ENCODE measurements at regions not wholly inside any gene's neighbourhood (a gene's known extent, or its start where the extent isn't known, plus 50 kb on each side); places are given as distances from the start of the nearest gene placed in this dataset.
"Not testable (repeated sequence)": the region's sequence is repeated elsewhere in the genome, so short reads cannot be mapped to it uniquely, and the experiment has no call there.

GRCh38 chr14:80024417-80024816 is 186.9 kb downstream of the DIO2 start:
- H3K9me3 Mint-ChIP-seq: peaks cover 4 to 5% of the 10 kb centered on the region in 2 donors
- no peak for DNase-seq
- no peaks in the 10 kb centered on the region for H3K27me3 Mint-ChIP-seq
- H3K27ac Mint-ChIP-seq: no peak overlapping the region
- no peak overlapping the region for H3K4me3 Mint-ChIP-seq
- no peak for ATAC-seq (replicated peaks)
- no peaks in the 10 kb centered on the region for H3K36me3 Mint-ChIP-seq
- H3K4me1 Mint-ChIP-seq: no peaks in the 10 kb centered on the region

- not testable (repeated sequence) for H3K27ac Mint-ChIP-seq; H3K9me3 Mint-ChIP-seq; H3K4me1 Mint-ChIP-seq; ATAC-seq (replicated peaks); DNase-seq; H3K4me3 Mint-ChIP-seq; H3K36me3 Mint-ChIP-seq; H3K27me3 Mint-ChIP-seq
These were observed 192.8 kb downstream of the DIO2 start for GRCh38 chr14:80018476-80018875.

- DNase-seq (no peak), ATAC-seq (replicated peaks) (no peak)
- no peaks in the 10 kb centered on the region for H3K36me3 Mint-ChIP-seq
- H3K4me1 Mint-ChIP-seq: no peaks in the 10 kb centered on the region
- no peak overlapping the region for H3K27ac Mint-ChIP-seq
- no peaks in the 10 kb centered on the region for H3K27me3 Mint-ChIP-seq
- no peak overlapping the region for H3K4me3 Mint-ChIP-seq
- H3K9me3 Mint-ChIP-seq: peaks cover 3 to 7% of the 10 kb centered on the region in 2 donors
These were observed 193.5 kb downstream of the DIO2 start for GRCh38 chr14:80017795-80018194.

- H3K4me3 Mint-ChIP-seq; H3K9me3 Mint-ChIP-seq; DNase-seq; H3K4me1 Mint-ChIP-seq; H3K27ac Mint-ChIP-seq; H3K27me3 Mint-ChIP-seq; H3K36me3 Mint-ChIP-seq; ATAC-seq (replicated peaks): not testable (repeated sequence)
These were observed 201.1 kb downstream of the DIO2 start for GRCh38 chr14:80010245-80010644.

- Mint-ChIP-seq H3K27me3 (no peaks in the 10 kb centered on the region), H3K4me1 (no peaks in the 10 kb centered on the region), H3K36me3 (no peaks in the 10 kb centered on the region), H3K9me3 (peaks cover 0 to 3% of the 10 kb centered on the region in 2 donors), H3K4me3 (no peak overlapping the region), H3K27ac (no peak overlapping the region)
- DNase-seq (no peak), ATAC-seq (replicated peaks) (no peak)
These were observed 205.7 kb downstream of the DIO2 start for GRCh38 chr14:80005561-80005960.

GRCh38 chr14:80004871-80005270 is 206.4 kb downstream of the DIO2 start:
- peaks cover 0 to 4% of the 10 kb centered on the region in 2 donors for H3K9me3 Mint-ChIP-seq
- H3K36me3 Mint-ChIP-seq: no peaks in the 10 kb centered on the region
- H3K27ac Mint-ChIP-seq: no peak overlapping the region
- no peaks in the 10 kb centered on the region for H3K4me1 Mint-ChIP-seq
- H3K4me3 Mint-ChIP-seq: no peak overlapping the region
- DNase-seq: no peak
- H3K27me3 Mint-ChIP-seq: no peaks in the 10 kb centered on the region
- no peak for ATAC-seq (replicated peaks)

- Mint-ChIP-seq H3K27me3 (no peaks in the 10 kb centered on the region), H3K36me3 (no peaks in the 10 kb centered on the region), H3K4me3 (no peak overlapping the region), H3K9me3 (peaks cover 0 to 5% of the 10 kb centered on the region in 2 donors), H3K4me1 (no peaks in the 10 kb centered on the region), H3K27ac (no peak overlapping the region)
- no peak for DNase-seq
- no peak for ATAC-seq (replicated peaks)
These were observed 208.2 kb downstream of the DIO2 start for GRCh38 chr14:80003138-80003537.

- no peak overlapping the region for H3K4me3 Mint-ChIP-seq
- ATAC-seq (replicated peaks): no peak
- no peaks in the 10 kb centered on the region for H3K36me3 Mint-ChIP-seq
- DNase-seq: no peak
- peaks cover 0 to 3% of the 10 kb centered on the region in 2 donors for H3K9me3 Mint-ChIP-seq
- no peaks in the 10 kb centered on the region for H3K4me1 Mint-ChIP-seq
- H3K27me3 Mint-ChIP-seq: no peaks in the 10 kb centered on the region
- H3K27ac Mint-ChIP-seq: no peak overlapping the region
These were observed 213.6 kb downstream of the DIO2 start for GRCh38 chr14:79997509-79998208.

GRCh38 chr14:79992407-79993198 is 218.7 kb downstream of the DIO2 start:
- Mint-ChIP-seq H3K27me3 (no peaks in the 10 kb centered on the region), H3K36me3 (no peaks in the 10 kb centered on the region), H3K4me1 (no peaks in the 10 kb centered on the region), H3K9me3 (peaks cover 0 to 1% of the 10 kb centered on the region in 2 donors), H3K27ac (no peak overlapping the region), H3K4me3 (no peak overlapping the region)
- no peak for ATAC-seq (replicated peaks)
- DNase-seq: no peak

- Mint-ChIP-seq H3K9me3 (peaks cover 0 to 1% of the 10 kb centered on the region in 2 donors), H3K4me1 (no peaks in the 10 kb centered on the region), H3K27ac (no peak overlapping the region), H3K4me3 (no peak overlapping the region), H3K27me3 (no peaks in the 10 kb centered on the region), H3K36me3 (no peaks in the 10 kb centered on the region)
- DNase-seq: no peak
- ATAC-seq (replicated peaks): no peak
These were observed 219.4 kb downstream of the DIO2 start for GRCh38 chr14:79991866-79992265.

GRCh38 chr14:79989990-79990389 is 221.3 kb downstream of the DIO2 start:
- Mint-ChIP-seq H3K27me3 (no peaks in the 10 kb centered on the region), H3K27ac (no peak overlapping the region), H3K4me3 (no peak overlapping the region), H3K36me3 (no peaks in the 10 kb centered on the region), H3K4me1 (no peaks in the 10 kb centered on the region), H3K9me3 (peaks cover 0 to 1% of the 10 kb centered on the region in 2 donors)
- ATAC-seq (replicated peaks): no peak
- no peak for DNase-seq

- no peaks in the 10 kb centered on the region for H3K27me3 Mint-ChIP-seq
- H3K9me3 Mint-ChIP-seq: no peaks in the 10 kb centered on the region
- no peaks in the 10 kb centered on the region for H3K4me1 Mint-ChIP-seq
- ATAC-seq (replicated peaks) (no peak), DNase-seq (no peak)
- no peak overlapping the region for H3K4me3 Mint-ChIP-seq
- no peaks in the 10 kb centered on the region for H3K36me3 Mint-ChIP-seq
- no peak overlapping the region for H3K27ac Mint-ChIP-seq
These were observed 225.1 kb downstream of the DIO2 start for GRCh38 chr14:79986251-79986650.

- H3K27me3 Mint-ChIP-seq: no peaks in the 10 kb centered on the region
- H3K27ac Mint-ChIP-seq: no peak overlapping the region
- ATAC-seq (replicated peaks): no peak
- H3K4me3 Mint-ChIP-seq: no peak overlapping the region
- peaks cover 5 to 7% of the 10 kb centered on the region in 2 donors for H3K9me3 Mint-ChIP-seq
- H3K4me1 Mint-ChIP-seq: no peaks in the 10 kb centered on the region
- no peaks in the 10 kb centered on the region for H3K36me3 Mint-ChIP-seq
- DNase-seq: no peak
These were observed 239.1 kb downstream of the DIO2 start for GRCh38 chr14:79972230-79972629.

GRCh38 chr14:79971330-79971729 is 240.0 kb downstream of the DIO2 start:
- no peaks in the 10 kb centered on the region for H3K4me1 Mint-ChIP-seq
- H3K27me3 Mint-ChIP-seq: no peaks in the 10 kb centered on the region
- H3K27ac Mint-ChIP-seq: no peak overlapping the region
- DNase-seq: no peak
- peaks cover 5 to 7% of the 10 kb centered on the region in 2 donors for H3K9me3 Mint-ChIP-seq
- no peaks in the 10 kb centered on the region for H3K36me3 Mint-ChIP-seq
- no peak for ATAC-seq (replicated peaks)
- H3K4me3 Mint-ChIP-seq: no peak overlapping the region

GRCh38 chr14:79967453-79967852 is 243.9 kb downstream of the DIO2 start:
- DNase-seq (no peak), ATAC-seq (replicated peaks) (no peak)
- Mint-ChIP-seq H3K27ac (no peak overlapping the region), H3K4me1 (no peaks in the 10 kb centered on the region), H3K9me3 (peaks cover 5 to 8% of the 10 kb centered on the region in 2 donors), H3K36me3 (no peaks in the 10 kb centered on the region), H3K4me3 (no peak overlapping the region), H3K27me3 (no peaks in the 10 kb centered on the region)

Measured in stimulated activated naive B cell treated with anti-CD40 and anti-IgM and Interleukin-4, amounts not matched to agents 10 μg/mL and 1 μg/mL and 100 μg/mL, for 72 hours (primary cell).